Natural killer cell (primary cell): ENCODE measurements at regions not wholly inside any gene's neighbourhood (a gene's known extent, or its start where the extent isn't known, plus 50 kb on each side); places are given as distances from the start of the nearest gene placed in this dataset.

Source experiments
- ATAC-seq, 3 donors: fragments of 150-1000 bp in 2 of 3; fragments of 200-7000 bp in 1 of 3; cut with Tn5 transposase; 1 replicate in 1 of 3; 2 replicates in 2 of 3; pipeline ENCODE4 v1.10.0; 2021; ENCODE audit warnings: mild to moderate bottlenecking in 2 of 3, moderate library complexity in 2 of 3
- DNase-seq, 2 donors: peaks; one replicate each; pipeline versions ENCODE4 v3.0.0 to v3.0.0-alpha.2; 2013 to 2021; ENCODE audit warnings: mixed read lengths in 1 of 2
- H3K27ac ChIP-seq: one replicate; pipeline ENCODE4 v1.5.1; 2013; ENCODE audit warnings: mild to moderate bottlenecking, low read length
- H3K27me3 ChIP-seq: one replicate; pipeline ENCODE4 v1.6.1; 2013; ENCODE audit warnings: low read length; ENCODE audit not compliant: control insufficient read depth, insufficient read depth
- H3K36me3 ChIP-seq: one replicate; pipeline ENCODE4 v1.6.1; 2013; ENCODE audit warnings: low read length; ENCODE audit not compliant: control insufficient read depth, insufficient read depth
- H3K4me1 ChIP-seq: one replicate; pipeline ENCODE4 v1.6.1; 2013; ENCODE audit warnings: low read length; ENCODE audit not compliant: control insufficient read depth, insufficient read depth
- H3K4me3 ChIP-seq: one replicate; pipeline ENCODE4 v1.5.1; 2013; ENCODE audit warnings: low read length
- H3K9me3 ChIP-seq: one replicate; pipeline ENCODE4 v1.6.1; 2013; ENCODE audit warnings: low read length; ENCODE audit not compliant: control insufficient read depth, insufficient read depth
- H3K27ac Mint-ChIP-seq, 2 donors: one replicate each; pipeline ENCODE4 v1.8.0; 2022; ENCODE audit warnings: mild to moderate bottlenecking in 2 of 2, mixed read lengths in 2 of 2, moderate library complexity in 1 of 2
- H3K27me3 Mint-ChIP-seq, 2 donors: one replicate each; pipeline ENCODE4 v1.8.0; 2022; ENCODE audit warnings: low read depth in 2 of 2, mixed read lengths in 2 of 2
- H3K36me3 Mint-ChIP-seq: one replicate; pipeline ENCODE4 v1.8.0; 2022; ENCODE audit warnings: mixed read lengths
- H3K4me1 Mint-ChIP-seq, 2 donors: one replicate each; pipeline ENCODE4 v1.8.0; 2022; ENCODE audit warnings: mixed read lengths in 2 of 2
- H3K4me3 Mint-ChIP-seq: one replicate; pipeline ENCODE4 v1.8.0; 2022; ENCODE audit warnings: mild to moderate bottlenecking, moderate library complexity, mixed read lengths
- H3K9me3 Mint-ChIP-seq, 2 donors: one replicate each; pipeline ENCODE4 v1.8.0; 2022; ENCODE audit warnings: mixed read lengths in 2 of 2
- WGBS: methylation state at CpG from one replicate; pipeline ENCODE4 v1.1.7; 2013; ENCODE audit warnings: missing lambda C conversion rate; ENCODE audit not compliant: insufficient coverage; 5-methylcytosine and 5-hydroxymethylcytosine counted together
- intact Hi-C: fragments of 100-400 bp; cut with micrococcal nuclease; formaldehyde crosslinking; loops from one replicate; pipeline ENCODE4 v1.14.2; 2022
- TF ChIP-seq, protein P1 (sequence below): fragments of 200-600 bp; IDR thresholded peaks from one replicate; pipeline ENCODE4 v1.8.0; 2022; ENCODE audit warnings: antibody characterized with exemption

DNA sequence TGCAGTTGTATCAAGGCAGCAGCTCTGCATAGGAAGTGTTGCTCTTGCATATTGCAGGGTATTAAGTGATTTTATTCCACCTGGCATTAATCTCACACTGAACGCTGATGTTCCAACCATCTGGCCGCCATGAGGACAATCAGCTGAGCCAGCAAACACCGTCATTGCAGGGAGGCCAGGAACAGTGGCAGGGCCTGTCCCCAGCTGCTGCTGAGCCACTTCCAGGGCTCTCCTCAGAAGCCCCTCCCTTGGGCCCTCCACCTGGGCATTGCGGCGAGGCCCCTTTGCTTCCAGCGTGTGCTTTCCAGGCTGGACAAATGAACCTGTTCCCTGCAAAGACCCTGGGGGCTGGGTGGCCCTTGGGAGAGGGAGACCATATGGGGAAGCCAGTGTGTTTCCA is 171.6 kb upstream of the C1orf174 start:
- DNase-seq: no peak
- peaks cover 5 to 8% of the 10 kb centered on the region in 2 donors for H3K27me3 Mint-ChIP-seq
- TF ChIP-seq, protein P1, sequence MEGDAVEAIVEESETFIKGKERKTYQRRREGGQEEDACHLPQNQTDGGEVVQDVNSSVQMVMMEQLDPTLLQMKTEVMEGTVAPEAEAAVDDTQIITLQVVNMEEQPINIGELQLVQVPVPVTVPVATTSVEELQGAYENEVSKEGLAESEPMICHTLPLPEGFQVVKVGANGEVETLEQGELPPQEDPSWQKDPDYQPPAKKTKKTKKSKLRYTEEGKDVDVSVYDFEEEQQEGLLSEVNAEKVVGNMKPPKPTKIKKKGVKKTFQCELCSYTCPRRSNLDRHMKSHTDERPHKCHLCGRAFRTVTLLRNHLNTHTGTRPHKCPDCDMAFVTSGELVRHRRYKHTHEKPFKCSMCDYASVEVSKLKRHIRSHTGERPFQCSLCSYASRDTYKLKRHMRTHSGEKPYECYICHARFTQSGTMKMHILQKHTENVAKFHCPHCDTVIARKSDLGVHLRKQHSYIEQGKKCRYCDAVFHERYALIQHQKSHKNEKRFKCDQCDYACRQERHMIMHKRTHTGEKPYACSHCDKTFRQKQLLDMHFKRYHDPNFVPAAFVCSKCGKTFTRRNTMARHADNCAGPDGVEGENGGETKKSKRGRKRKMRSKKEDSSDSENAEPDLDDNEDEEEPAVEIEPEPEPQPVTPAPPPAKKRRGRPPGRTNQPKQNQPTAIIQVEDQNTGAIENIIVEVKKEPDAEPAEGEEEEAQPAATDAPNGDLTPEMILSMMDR: no peak
- WGBS: 91% methylated on average over 6 of the region's 6 CpGs
- Histone ChIP-seq H3K36me3 (no peaks in the 10 kb centered on the region), H3K27me3 (no peaks in the 10 kb centered on the region), H3K4me1 (no peaks in the 10 kb centered on the region), H3K27ac (no peak overlapping the region), H3K4me3 (no peak overlapping the region), H3K9me3 (no peaks in the 10 kb centered on the region)
- no peak overlapping the region for H3K4me3 Mint-ChIP-seq
- H3K27ac Mint-ChIP-seq: no peak overlapping the region
- no peaks in the 10 kb centered on the region for H3K36me3 Mint-ChIP-seq
- ATAC-seq: no peak
- H3K9me3 Mint-ChIP-seq: no peaks in the 10 kb centered on the region
- intact Hi-C loops: no loop called here
- H3K4me1 Mint-ChIP-seq: no peaks in the 10 kb centered on the region

DNA sequence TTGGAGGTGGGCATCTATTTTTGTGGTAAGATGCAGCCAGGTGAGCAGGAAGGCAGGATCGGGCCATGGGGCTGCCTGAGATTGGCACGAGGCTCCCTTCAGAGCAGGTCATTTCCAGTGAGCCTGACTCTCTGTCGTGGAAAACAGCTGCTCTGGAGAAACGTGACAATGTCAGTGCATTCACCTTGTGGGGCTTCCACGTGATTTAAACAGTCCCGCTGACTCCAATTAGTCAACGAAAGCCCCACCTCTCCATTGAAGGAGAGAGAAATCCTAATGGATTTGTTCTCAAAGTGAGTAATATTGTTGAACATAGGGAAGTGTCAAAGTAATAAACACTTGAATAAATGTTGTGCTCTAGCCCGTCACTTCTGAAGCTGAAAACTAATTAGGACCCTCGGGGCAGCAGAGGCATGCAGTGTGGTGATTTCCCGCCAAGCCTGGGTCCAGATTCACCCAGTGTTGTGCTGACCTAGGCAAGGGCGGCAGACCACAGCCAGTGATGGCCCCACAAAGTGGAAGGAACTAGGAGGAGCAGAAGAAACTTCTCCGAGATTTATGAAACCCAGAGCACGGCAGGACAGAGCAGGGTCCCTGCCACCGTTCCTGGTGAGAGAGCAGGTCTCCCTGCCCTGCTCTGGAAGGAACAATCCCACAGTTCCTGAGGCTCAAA is 172.5 kb upstream of the C1orf174 start:
- Histone ChIP-seq H3K9me3 (no peaks in the 10 kb centered on the region), H3K27ac (no peak overlapping the region), H3K4me1 (no peaks in the 10 kb centered on the region), H3K36me3 (no peaks in the 10 kb centered on the region), H3K4me3 (no peak overlapping the region), H3K27me3 (no peaks in the 10 kb centered on the region)
- Mint-ChIP-seq H3K36me3 (no peaks in the 10 kb centered on the region), H3K4me1 (no peaks in the 10 kb centered on the region), H3K27ac (no peak overlapping the region), H3K9me3 (no peaks in the 10 kb centered on the region), H3K27me3 (peaks cover 5 to 8% of the 10 kb centered on the region in 2 donors), H3K4me3 (no peak overlapping the region)
- DNase-seq: no peak
- TF ChIP-seq, protein P1: no peak
- intact Hi-C loops: no loop called here
- 61% methylated on average over 14 of the region's 14 CpGs for WGBS
- no peak for ATAC-seq

DNA sequence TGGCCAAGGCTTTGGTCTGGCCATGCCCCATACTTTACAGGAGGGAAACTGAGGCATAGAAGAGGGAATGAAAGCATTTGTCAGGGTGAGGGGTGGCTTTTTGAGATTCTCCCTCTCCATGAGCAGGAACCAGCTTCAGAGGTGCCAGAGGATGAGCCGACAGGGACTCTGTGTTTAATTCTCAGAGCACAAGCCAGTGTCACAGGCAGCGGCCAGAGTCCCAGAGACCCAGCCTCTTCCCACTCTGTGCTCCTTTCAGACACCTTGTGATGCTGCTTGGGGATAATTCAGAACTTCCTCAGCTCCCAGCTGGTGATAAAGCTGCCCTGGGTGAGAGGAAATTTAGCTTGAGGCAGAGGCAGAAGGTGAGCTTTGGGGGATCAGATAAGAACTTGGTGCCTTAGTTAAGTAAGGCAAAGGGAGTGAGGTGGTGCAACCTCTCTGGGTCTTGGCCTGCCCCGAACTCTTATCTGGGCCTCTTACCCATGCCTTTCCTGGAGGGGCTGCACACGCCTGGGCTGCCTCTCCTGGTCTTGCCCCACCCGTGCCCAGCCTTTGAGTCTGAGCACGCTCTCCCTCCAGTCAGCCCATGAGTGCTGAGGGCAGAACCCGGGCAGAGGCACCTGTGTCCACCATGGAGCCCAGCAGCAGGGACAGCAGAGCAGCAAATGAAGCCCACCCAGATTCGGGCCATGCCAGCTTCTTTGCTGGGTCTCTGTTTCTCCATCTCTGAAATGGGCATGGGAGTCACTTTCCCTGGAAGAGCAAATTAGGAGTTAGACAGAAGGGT is 175.6 kb upstream of the C1orf174 start:
- intact Hi-C loops: no loop called here
- no peak for DNase-seq
- no peak overlapping the region for H3K27ac Mint-ChIP-seq
- H3K4me1 Mint-ChIP-seq: no peaks in the 10 kb centered on the region
- H3K4me1 ChIP-seq: no peaks in the 10 kb centered on the region
- TF ChIP-seq, protein P1: no peak
- H3K36me3 ChIP-seq: no peaks in the 10 kb centered on the region
- no peaks in the 10 kb centered on the region for H3K9me3 ChIP-seq
- no peak overlapping the region for H3K4me3 Mint-ChIP-seq
- no peaks in the 10 kb centered on the region for H3K9me3 Mint-ChIP-seq
- H3K36me3 Mint-ChIP-seq: no peaks in the 10 kb centered on the region
- peaks cover 5 to 8% of the 10 kb centered on the region in 2 donors for H3K27me3 Mint-ChIP-seq
- H3K27me3 ChIP-seq: no peaks in the 10 kb centered on the region
- no peak overlapping the region for H3K4me3 ChIP-seq
- H3K27ac ChIP-seq: no peak overlapping the region
- no peak for ATAC-seq
- 70% methylated on average over 8 of the region's 8 CpGs for WGBS
